GM12878 (cell line): ENCODE measurements at regions not wholly inside any gene's neighbourhood (a gene's known extent, or its start where the extent isn't known, plus 50 kb on each side); places are given as distances from the start of the nearest gene placed in this dataset.

ENCODE experiments used
- ATAC-seq: fragments of 200-7000 bp; cut with Tn5 transposase; 3 replicates; pipeline ENCODE4 v1.9.1; 2020; ENCODE audit warnings: mild to moderate bottlenecking, moderate library complexity
- BruUV-seq: library from RNA; stranded (reverse); fragments of 400-500 nt; replicated peaks from 2 replicates; lab custom pipeline; 2021; lab: Mats Ljungman, UMichigan
- CTCF ChIA-PET: fragments of 300-600 bp; sonication (Branson Sonifier 250); formaldehyde crosslinking; extraction: SDS; loops from one replicate; lab custom pipeline; 2021; ENCODE audit warnings: inconsistent platforms; lab: Yijun Ruan, JAX
- POLR2A ChIA-PET: fragments of 350-600 bp; formaldehyde crosslinking; extraction: SDS; loops from one replicate; lab custom pipeline; 2021; ENCODE audit warnings: inconsistent platforms; lab: Charles Lee
- RAD21 ChIA-PET: fragments of 300-600 bp; sonication (Branson Sonifier 250); formaldehyde crosslinking; loops from one replicate; lab custom pipeline; 2023; ENCODE audit warnings: antibody characterized with exemption; ENCODE audit not compliant: unreplicated experiment; lab: Charles Lee
- SMC1A ChIA-PET: fragments of 300-600 bp; sonication (Branson Sonifier 250); formaldehyde crosslinking; loops from one replicate; lab custom pipeline; 2023; ENCODE audit not compliant: unreplicated experiment, uncharacterized antibody; lab: Charles Lee
- DNase-seq: peaks from one replicate; pipeline ENCODE4 v3.0.0-alpha.2; 2011; ENCODE audit warnings: low read depth, low spot score
- FAIRE-seq: peaks from 3 replicates; lab custom pipeline; 2011; peaks lifted over from hg19 to GRCh38; lab: Jason Lieb, UNC
- H2AFZ ChIP-seq: 2 replicates; pipeline ENCODE4 v1.6.0; 2011; ENCODE audit warnings: low read depth, low read length, control low read depth; ENCODE audit not compliant: control insufficient read depth
- H3K27ac ChIP-seq: 2 replicates; pipeline ENCODE4 v1.5.1; 2011; ENCODE audit warnings: control low read depth; ENCODE audit not compliant: control insufficient read depth, insufficient read depth
- H3K27me3 ChIP-seq, 2 experiments: replicated peaks in 1 of 2; 2 replicates each; pipeline versions ENCODE4 v1.6.0 to v1.6.1; 2011; ENCODE audit warnings: low read length in 1 of 2; ENCODE audit not compliant: control insufficient read depth in 2 of 2, insufficient read depth in 2 of 2
- H3K36me3 ChIP-seq, 2 experiments: 2 replicates each; pipeline ENCODE4 v1.5.1; 2011; ENCODE audit warnings: low read length in 1 of 2; ENCODE audit not compliant: control insufficient read depth in 2 of 2, insufficient read depth in 2 of 2
- H3K4me1 ChIP-seq: 2 replicates; pipeline ENCODE4 v1.6.1; 2011; ENCODE audit warnings: mild to moderate bottlenecking, low read length, moderate library complexity, mixed read lengths; ENCODE audit not compliant: control insufficient read depth, insufficient read depth
- H3K4me2 ChIP-seq: 2 replicates; pipeline ENCODE4 v1.6.0; 2011; ENCODE audit warnings: control low read depth; ENCODE audit not compliant: control insufficient read depth, insufficient read depth
- H3K4me3 ChIP-seq: fragments of 200-600 bp; sonication (generic); 2 replicates; pipeline ENCODE4 v1.5.1; 2016
- H3K79me2 ChIP-seq: 2 replicates; pipeline ENCODE4 v1.6.0; 2011; ENCODE audit warnings: low read length; ENCODE audit not compliant: control insufficient read depth, insufficient read depth
- H3K9ac ChIP-seq: 2 replicates; pipeline ENCODE4 v1.8.0; 2011; ENCODE audit warnings: low read length, control low read depth, mixed read lengths; ENCODE audit not compliant: control insufficient read depth, insufficient read depth
- H3K9me3 ChIP-seq: replicated peaks from 3 replicates; pipeline ENCODE4 v1.5.1; 2011; ENCODE audit warnings: mild to moderate bottlenecking, low read length; ENCODE audit not compliant: control insufficient read depth, insufficient read depth
- H4K20me1 ChIP-seq: 2 replicates; pipeline ENCODE4 v1.6.0; 2011; ENCODE audit not compliant: control insufficient read depth, insufficient read depth
- CREM ChIP-seq: IDR thresholded peaks from 2 replicates; pipeline ENCODE4 v1.6.1; 2014; ENCODE audit warnings: antibody characterized with exemption, low read depth
- FOXK2 ChIP-seq: fragments of 450-650 bp; IDR thresholded peaks from 2 replicates; pipeline ENCODE4 v1.6.1; 2017; ENCODE audit warnings: mild to moderate bottlenecking, moderate library complexity
- GATAD2B ChIP-seq: fragments of 450-650 bp; conservative IDR thresholded peaks from 2 replicates; pipeline ENCODE4 v1.6.1; 2017; ENCODE audit warnings: low read depth, mild to moderate bottlenecking, moderate library complexity
- KAT2A ChIP-seq: conservative IDR thresholded peaks from 2 replicates; pipeline ENCODE4 v1.6.1; 2011; ENCODE audit warnings: low read depth, low read length; ENCODE audit not compliant: control insufficient read depth
- MYC ChIP-seq: IDR thresholded peaks from 2 replicates; pipeline ENCODE4 v1.6.1; 2011; ENCODE audit warnings: mild to moderate bottlenecking, low read length, moderate library complexity, inconsistent platforms; ENCODE audit not compliant: insufficient read depth, insufficient replicate concordance, insufficient read length, severe bottlenecking
- NFXL1 ChIP-seq: fragments of 450-650 bp; IDR thresholded peaks from 2 replicates; pipeline ENCODE4 v1.6.1; 2017; ENCODE audit warnings: antibody characterized with exemption, mild to moderate bottlenecking, borderline replicate concordance
- NFYA ChIP-seq: IDR thresholded peaks from 2 replicates; pipeline ENCODE4 v1.6.1; 2011; ENCODE audit warnings: low read depth, mild to moderate bottlenecking, low read length, improper control_type of control experiment, borderline replicate concordance
- NR2C2 ChIP-seq: IDR thresholded peaks from 2 replicates; pipeline ENCODE4 v1.6.1; 2011; ENCODE audit warnings: borderline replicate concordance, low read depth; ENCODE audit not compliant: control insufficient read depth, insufficient read length
- NR2F1 ChIP-seq: fragments of 450-650 bp; conservative IDR thresholded peaks from 2 replicates; pipeline ENCODE4 v1.6.1; 2017; ENCODE audit warnings: mild to moderate bottlenecking
- NRF1 ChIP-seq: conservative IDR thresholded peaks from 2 replicates; pipeline ENCODE4 v1.6.1; 2011; ENCODE audit warnings: mild to moderate bottlenecking, low read depth, low read length, improper control_type of control experiment
- RB1 ChIP-seq: fragments of 450-650 bp; formaldehyde crosslinking; IDR thresholded peaks from 2 replicates; pipeline ENCODE4 v1.6.1; 2017; ENCODE audit warnings: mild to moderate bottlenecking, borderline replicate concordance
- SMAD1 ChIP-seq: fragments of 450-650 bp; IDR thresholded peaks from 2 replicates; pipeline ENCODE4 v1.6.1; 2018; ENCODE audit warnings: mild to moderate bottlenecking, low read depth; ENCODE audit not compliant: partially characterized antibody
- SREBF1 ChIP-seq: IDR thresholded peaks from 2 replicates; pipeline ENCODE4 v1.6.1; 2012; ENCODE audit warnings: mild to moderate bottlenecking, low read length
- STAT3 ChIP-seq: IDR thresholded peaks from 2 replicates; pipeline ENCODE4 v1.6.1; 2011; ENCODE audit warnings: low read depth, low read length, improper control_type of control experiment
- TCF12 ChIP-seq: IDR thresholded peaks from 2 replicates; pipeline ENCODE4 v1.6.1; 2011; ENCODE audit warnings: low read depth, mild to moderate bottlenecking, low read length
- TCF3 ChIP-seq: IDR thresholded peaks from 2 replicates; pipeline ENCODE4 v1.6.1; 2012; ENCODE audit warnings: low read depth, mild to moderate bottlenecking, low read length, borderline replicate concordance; ENCODE audit not compliant: insufficient read depth
- YY1 ChIP-seq: IDR thresholded peaks from 2 replicates; pipeline ENCODE4 v1.6.1; 2011; ENCODE audit warnings: low read depth, mild to moderate bottlenecking, low read length
- ZBTB33 ChIP-seq: fragments of 450-650 bp; IDR thresholded peaks from 2 replicates; pipeline ENCODE4 v1.6.1; 2017; ENCODE audit warnings: mild to moderate bottlenecking
- ZBTB4 ChIP-seq: fragments of 450-650 bp; formaldehyde crosslinking; IDR thresholded peaks from 2 replicates; pipeline ENCODE4 v1.4.0; 2022; ENCODE audit warnings: mild to moderate bottlenecking, moderate library complexity
- WGBS: methylation state at CpG from one replicate; pipeline ENCODE4 v1.1.6; 2016; ENCODE audit warnings: low lambda C conversion rate; ENCODE audit not compliant: insufficient replicate concordance, insufficient coverage; ENCODE audit errors: missing lambda C conversion rate; 5-methylcytosine and 5-hydroxymethylcytosine counted together
- in situ Hi-C: fragments of 300-500 bp; cut with MboI; formaldehyde crosslinking; loops from 9 replicates; pipeline ENCODE4 v1.14.3; 2018; ENCODE audit warnings: mixed read lengths
- intact Hi-C: fragments of 100-400 bp; cut with micrococcal nuclease; formaldehyde crosslinking; loops from one replicate; pipeline ENCODE4 v1.14.2; 2022; ENCODE audit not compliant: unreplicated experiment

- ChIA-PET SMC1A (no interaction called here), RAD21 (no interaction called here), CTCF (interaction anchor here (1.3 kb wide), 2 partner anchors 10 to 11 kb away, joined by 4 read pairs; no protein-coding TSS in a partner anchor)
- Histone ChIP-seq H3K4me3 (no peak overlapping the region), H4K20me1 (no peaks in the 10 kb centered on the region), H3K27me3 (no peaks in the 10 kb centered on the region), H3K4me2 (no peak overlapping the region)
- no TSS peak for BruUV-seq
- TF ChIP-seq KAT2A (no peak), FOXK2 (no peak), SREBF1 (no peak), TCF3 (no peak), RB1 (no peak), NFYA (no peak), YY1 (no peak), GATAD2B (no peak), MYC (no peak), NFXL1 (no peak), NRF1 (no peak), ZBTB33 (no peak), SMAD1 (no peak), NR2C2 (no peak), CREM (no peak), ZBTB4 (no peak), STAT3 (no peak), TCF12 (no peak), NR2F1 (no peak)
- TF ChIP-seq, all 136 proteins: peak for 0
- ATAC-seq = no peak
- 0% methylated on average over 2 of the region's 2 CpGs for WGBS
- intact Hi-C loops (no loop called here), in situ Hi-C loops (no loop called here)
- H3K4me1 ChIP-seq = no peaks in the 10 kb centered on the region
- no peaks in the 10 kb centered on the region for H3K9me3 ChIP-seq
- H3K9ac ChIP-seq = no peak overlapping the region
- no peaks in the 10 kb centered on the region for H3K79me2 ChIP-seq
- no peak overlapping the region for H2AFZ ChIP-seq
- FAIRE-seq = no peak
- no peaks in the 10 kb centered on the region for H3K36me3 ChIP-seq
- POLR2A ChIA-PET = no interaction called here
- H3K27ac ChIP-seq = no peak overlapping the region
- no peak for DNase-seq
Measured at GRCh38 chr11:23103416-23103815, 243.1 kb upstream of the CCDC179 start.
